Skin of body (tissue), 1 donor: ENCODE measurements at regions not wholly inside any gene's neighbourhood (a gene's known extent, or its start where the extent isn't known, plus 50 kb on each side); places are given as distances from the start of the nearest gene placed in this dataset.
"Not testable (repeated sequence)": the region's sequence is repeated elsewhere in the genome, so short reads cannot be mapped to it uniquely, and the experiment has no call there.

Experiments used
- DNase-seq: peaks from one replicate; lab custom pipeline; 2025; lab: John Stamatoyannopoulos, UW

GRCh38 chr13:107678075-107678689 is 537.2 kb downstream of the LIG4 start:
- no peak for DNase-seq

GRCh38 chr13:107675847-107676550 is 539.3 kb downstream of the LIG4 start:
- no peak for DNase-seq

GRCh38 chr13:107669391-107669993 is 545.8 kb downstream of the LIG4 start:
- no peak for DNase-seq

GRCh38 chr13:107665926-107666458 is 549.3 kb downstream of the LIG4 start:
- DNase-seq = no peak

- DNase-seq = no peak
These were observed 565.1 kb downstream of the LIG4 start for GRCh38 chr13:107650081-107650701.

- no peak for DNase-seq
These were observed 566.3 kb downstream of the LIG4 start for GRCh38 chr13:107649079-107649478.

- DNase-seq = no peak
These were observed 571.2 kb downstream of the LIG4 start for GRCh38 chr13:107644136-107644535.

- DNase-seq = no peak
These were observed 571.7 kb downstream of the LIG4 start for GRCh38 chr13:107643615-107644014.

- DNase-seq = no peak
These were observed 572.5 kb downstream of the LIG4 start for GRCh38 chr13:107642831-107643230.

- DNase-seq = no peak
These were observed 573.8 kb downstream of the LIG4 start for GRCh38 chr13:107641574-107641973.

GRCh38 chr13:107625648-107626047 is 589.7 kb downstream of the LIG4 start:
- DNase-seq = no peak

- DNase-seq = no peak
These were observed 597.8 kb downstream of the LIG4 start for GRCh38 chr13:107617527-107617926.

GRCh38 chr13:107612376-107612775 is 603.0 kb downstream of the LIG4 start:
- DNase-seq = no peak

- no peak for DNase-seq
These were observed 606.6 kb downstream of the LIG4 start for GRCh38 chr13:107608736-107609135.

GRCh38 chr13:107600971-107601370 is 614.4 kb downstream of the LIG4 start:
- DNase-seq = no peak

- not testable (repeated sequence) for DNase-seq
These were observed 619.0 kb downstream of the LIG4 start for GRCh38 chr13:107596306-107596705.

- DNase-seq = no peak
These were observed 624.8 kb downstream of the LIG4 start for GRCh38 chr13:107590556-107590955.

GRCh38 chr13:107587681-107588080 is 627.7 kb downstream of the LIG4 start:
- DNase-seq = no peak

- no peak for DNase-seq
These were observed 629.1 kb downstream of the LIG4 start for GRCh38 chr13:107586216-107586615.

- DNase-seq = no peak
These were observed 629.7 kb downstream of the LIG4 start for GRCh38 chr13:107585469-107586180.

GRCh38 chr13:107582171-107582570 is 633.2 kb downstream of the LIG4 start:
- no peak for DNase-seq
